MM.1S (cell line): ENCODE measurements at regions not wholly inside any gene's neighbourhood (a gene's known extent, or its start where the extent isn't known, plus 50 kb on each side); places are given as distances from the start of the nearest gene placed in this dataset.

ENCODE experiments used
- CTCF ChIP-seq: fragments of 300-600 bp; sonication (generic); IDR thresholded peaks from 2 replicates; pipeline ENCODE4 v1.5.1; 2016; ENCODE audit warnings: antibody characterized with exemption, low read length, mixed read lengths
- EZH2 ChIP-seq: fragments of 300-600 bp; sonication (generic); optimal IDR thresholded peaks from 2 replicates; pipeline ENCODE3; 2017; ENCODE audit warnings: low read depth, mild to moderate bottlenecking, antibody characterized with exemption, low read length, mixed read lengths
- EZH2phosphoT487 ChIP-seq: fragments of 300-600 bp; sonication (generic); IDR thresholded peaks from 2 replicates; pipeline ENCODE4 v1.6.1; 2018; ENCODE audit warnings: antibody characterized with exemption, low read length

- TF ChIP-seq EZH2phosphoT487 (no peak), CTCF (no peak), EZH2 (no peak)
Measured at GRCh38 chr6:152821525-152821924, 70.9 kb downstream of the VIP start.
